Activated CD8-positive, alpha-beta memory T cell treated with anti-CD3 and anti-CD28 coated beads, Interleukin-2, amount 50 U/mL, for 24 hours (primary cell): ENCODE measurements at regions not wholly inside any gene's neighbourhood (a gene's known extent, or its start where the extent isn't known, plus 50 kb on each side); places are given as distances from the start of the nearest gene placed in this dataset.

Experiments
- DNase-seq: peaks from one replicate; pipeline ENCODE4 v3.0.0-alpha.2; 2020; ENCODE audit errors: extremely low read depth

- DNase-seq, result no peak
Measured at GRCh38 chr16:86196687-86197391, 297.9 kb downstream of the IRF8 start.

DNA sequence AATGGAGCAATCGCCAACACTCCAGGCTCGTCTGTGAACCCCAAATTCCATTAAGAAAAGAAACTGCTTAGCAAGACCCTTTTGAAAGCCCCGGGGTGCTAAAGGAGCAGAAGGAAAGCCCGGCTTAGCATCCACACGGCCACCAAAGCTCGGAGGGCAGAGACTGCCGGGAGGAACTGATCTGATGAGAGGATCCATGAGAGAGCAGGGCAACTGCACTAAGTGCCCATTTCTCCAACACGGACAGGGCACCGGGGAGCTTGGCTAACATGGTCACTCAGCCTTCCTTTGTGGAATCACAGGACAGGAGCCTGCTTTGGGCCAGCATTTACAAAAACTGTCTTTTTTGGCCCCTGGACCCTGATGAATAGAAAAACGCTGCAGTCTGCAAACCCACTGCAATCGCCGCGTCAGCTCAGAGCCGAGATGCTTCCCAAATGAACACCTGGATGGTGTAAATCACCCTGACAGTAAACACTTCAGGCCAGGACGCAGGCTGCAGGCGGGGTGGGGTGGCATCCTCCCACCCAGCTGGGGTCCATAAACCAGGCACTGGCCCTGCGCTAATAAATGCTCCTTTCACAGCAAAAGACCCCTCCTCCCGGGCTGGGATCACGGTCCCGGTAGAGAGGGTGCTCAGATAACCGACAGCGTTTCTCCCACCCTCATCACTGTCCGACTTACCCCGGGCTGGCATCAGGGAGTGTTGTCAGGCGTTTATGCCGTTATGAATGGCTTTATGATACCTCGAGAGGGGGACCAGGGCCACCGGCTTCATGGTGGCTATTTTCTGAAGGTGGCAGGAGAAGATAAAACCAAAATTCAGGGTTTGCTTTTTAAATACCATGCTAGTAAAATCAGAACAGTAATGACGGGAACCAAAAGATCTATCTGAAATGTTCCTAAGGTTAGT is 299.5 kb downstream of the IRF8 start:
- DNase-seq, result no peak

GRCh38 chr16:86199182-86199581 is 300.2 kb downstream of the IRF8 start:
- no peak for DNase-seq

DNA sequence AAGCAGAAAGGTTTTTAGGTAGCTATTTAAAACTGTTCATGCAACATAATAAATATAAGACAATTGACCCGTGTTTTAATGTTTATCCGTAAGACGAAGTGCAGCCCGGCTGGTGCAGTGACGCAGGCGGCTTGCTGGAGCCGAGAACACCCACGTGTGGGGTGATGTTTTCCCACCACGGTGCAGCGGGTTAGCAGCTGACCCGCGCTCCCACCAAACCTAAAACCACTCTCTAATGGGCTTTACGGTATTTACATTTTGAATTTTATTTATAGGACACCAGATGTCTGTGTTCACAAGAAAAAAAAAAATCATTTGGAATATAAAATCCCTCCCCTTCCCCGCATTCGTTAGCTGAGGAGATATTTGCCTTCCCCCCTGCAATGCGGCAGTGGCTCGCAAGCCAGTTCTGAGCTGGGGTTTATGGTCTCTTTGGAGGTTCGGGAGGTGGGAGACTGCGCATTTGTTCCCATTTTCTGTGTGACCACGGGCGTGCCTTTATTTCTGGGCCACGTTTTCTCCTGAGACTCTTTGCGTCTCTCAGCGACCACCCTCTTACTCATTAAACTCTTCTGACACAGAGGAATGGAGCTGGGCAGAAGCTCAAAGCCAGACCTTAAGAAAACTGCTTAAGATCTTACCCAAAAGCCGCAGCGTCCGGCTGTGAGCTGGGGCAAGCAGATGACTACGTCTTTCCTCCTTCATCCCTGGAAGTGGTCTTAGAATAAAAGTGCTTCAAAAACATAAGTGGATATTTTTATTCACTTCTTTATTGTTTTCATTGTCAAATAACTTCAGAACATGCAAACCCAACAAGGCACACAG is 301.1 kb downstream of the IRF8 start:
- DNase-seq, result no peak

- no peak for DNase-seq
Measured at GRCh38 chr16:86200722-86201121, 301.8 kb downstream of the IRF8 start.

DNA sequence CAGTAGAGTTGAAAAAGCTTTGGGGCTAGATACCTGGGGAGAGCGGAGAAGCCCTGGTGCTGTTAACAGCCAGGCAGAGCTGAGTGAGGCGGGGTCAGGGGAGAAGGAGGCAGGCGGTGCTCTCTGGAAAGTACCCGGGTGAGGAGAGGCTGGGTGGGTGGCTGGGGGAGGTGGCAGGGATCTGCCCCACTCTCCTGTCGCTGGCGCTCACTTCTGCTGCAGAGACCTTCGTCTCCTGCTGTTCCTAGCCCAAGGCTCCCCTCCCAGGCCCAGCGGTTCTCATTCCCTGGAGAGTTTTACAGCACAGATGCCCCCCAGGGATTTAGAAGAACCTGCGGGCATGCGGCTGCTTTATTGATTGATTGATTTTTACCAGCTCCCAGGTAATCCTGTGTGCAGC is 302.8 kb downstream of the IRF8 start:
- DNase-seq, result no peak

- DNase-seq, result no peak
Measured at GRCh38 chr16:86202267-86202666, 303.3 kb downstream of the IRF8 start.

GRCh38 chr16:86202760-86203426 is 303.9 kb downstream of the IRF8 start:
- no peak for DNase-seq

- no peak for DNase-seq
Measured at GRCh38 chr16:86203557-86204275, 304.8 kb downstream of the IRF8 start.

DNA sequence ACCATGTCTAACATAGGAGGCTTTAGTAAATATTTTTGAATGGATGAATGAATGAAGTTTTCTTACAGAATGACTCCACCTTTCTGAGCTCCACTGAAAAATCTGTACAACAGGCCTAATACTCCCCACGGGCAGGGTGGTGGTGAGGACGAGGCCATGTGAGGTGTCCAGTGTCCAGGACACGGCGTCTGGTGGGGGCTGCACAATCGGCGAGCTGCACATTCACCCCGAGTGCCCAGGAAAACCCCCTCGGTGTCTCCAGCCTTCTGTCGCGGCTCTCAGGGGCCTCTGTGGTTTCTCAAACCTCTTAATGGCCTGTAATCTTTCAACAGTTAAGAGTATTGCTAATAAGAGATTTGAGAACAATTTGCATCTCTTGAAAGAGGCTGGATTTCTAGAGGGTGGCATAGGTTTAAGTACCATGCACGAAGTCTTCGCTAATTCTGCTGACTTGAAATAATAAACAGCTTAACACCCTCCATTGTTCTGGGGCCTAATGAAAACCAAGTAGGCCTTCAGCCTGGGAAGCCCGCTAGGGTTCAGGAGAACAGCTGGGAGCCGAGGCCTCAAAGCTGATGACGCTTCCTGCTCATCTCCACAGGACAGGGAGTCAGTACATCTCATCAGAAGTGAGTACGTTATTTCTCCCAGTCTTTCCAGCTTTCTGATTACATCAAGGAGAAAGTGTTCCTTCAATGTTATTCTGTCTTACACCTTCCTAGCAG is 304.6 kb upstream of the FOXF1 start:
- no peak for DNase-seq

DNA sequence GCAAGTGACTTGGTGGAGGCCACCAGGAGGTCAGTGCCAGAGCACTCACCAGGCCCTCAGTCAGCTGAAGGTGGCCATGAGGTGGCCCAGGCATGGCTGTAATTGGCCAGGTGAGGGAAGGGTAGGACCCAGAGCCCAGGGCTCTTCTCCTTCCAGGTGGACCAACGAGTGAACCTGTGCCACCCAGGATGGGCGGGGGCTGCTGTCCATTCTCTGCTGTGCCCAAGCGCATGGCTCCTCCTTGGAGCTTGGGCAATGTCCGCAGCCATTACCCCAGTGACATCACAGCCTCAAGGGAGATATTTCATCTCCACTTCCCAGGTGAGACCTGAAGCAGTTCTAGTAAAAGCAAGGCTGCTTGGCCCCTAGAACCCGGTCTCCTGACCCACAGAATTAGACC is 303.0 kb upstream of the FOXF1 start:
- DNase-seq, result no peak

DNA sequence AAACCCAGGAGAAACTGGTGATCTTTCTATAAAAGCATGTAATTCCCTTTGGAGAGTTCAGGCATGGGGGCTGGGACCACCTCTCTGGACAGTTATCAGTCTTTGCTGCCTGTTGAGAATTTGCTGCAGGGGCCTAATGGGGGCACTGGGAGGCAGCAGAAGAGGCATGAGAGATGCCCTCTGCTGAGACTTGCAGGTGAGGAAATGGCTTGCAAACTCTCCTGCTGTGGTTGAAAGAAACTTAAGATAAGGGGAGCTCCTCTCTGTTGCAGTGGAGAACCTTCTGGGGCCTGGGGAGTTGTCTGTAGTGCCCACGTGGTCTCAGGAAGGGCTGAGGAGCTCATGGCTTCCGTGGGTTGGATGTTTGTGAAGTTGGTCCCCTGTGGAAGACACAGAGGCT is 301.1 kb upstream of the FOXF1 start:
- DNase-seq, result no peak

DNA sequence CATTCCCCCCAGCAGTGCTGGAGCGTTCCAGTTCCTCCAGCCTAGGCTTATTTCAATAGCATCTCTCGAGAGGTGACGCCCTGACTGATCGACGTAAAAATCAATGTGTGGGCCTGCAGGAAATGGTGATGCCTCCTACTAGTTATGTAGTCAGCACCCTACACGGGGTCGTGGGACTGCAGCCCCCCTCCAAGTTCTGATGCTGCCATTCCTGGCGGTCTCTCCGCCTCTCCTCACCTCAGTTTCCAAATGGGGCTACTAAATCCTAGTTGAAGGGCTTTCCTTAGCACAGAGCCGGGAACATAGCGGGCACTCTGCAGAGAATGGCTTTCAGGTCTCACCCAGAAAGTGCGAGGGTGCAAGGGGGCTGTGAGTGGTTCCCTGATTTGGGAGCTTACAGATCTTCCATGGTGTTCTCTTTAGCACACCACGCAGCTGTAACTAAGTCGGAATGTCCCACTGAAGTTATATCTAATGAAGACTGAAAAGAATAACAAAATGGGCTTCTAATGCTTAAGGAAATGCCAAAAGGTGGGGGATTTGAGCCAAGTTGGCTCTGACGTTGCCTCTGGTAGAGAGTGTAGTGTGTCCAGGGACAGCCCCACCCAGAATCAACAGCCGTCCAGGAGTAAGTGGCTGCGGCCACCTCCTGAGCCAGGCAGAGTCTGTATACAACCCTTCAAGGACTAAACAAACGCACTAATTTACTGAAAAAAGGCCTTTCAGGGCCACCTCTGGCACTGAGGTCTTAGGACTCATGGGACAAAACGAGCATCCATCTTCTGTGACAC is 299.7 kb upstream of the FOXF1 start:
- DNase-seq, result no peak

DNA sequence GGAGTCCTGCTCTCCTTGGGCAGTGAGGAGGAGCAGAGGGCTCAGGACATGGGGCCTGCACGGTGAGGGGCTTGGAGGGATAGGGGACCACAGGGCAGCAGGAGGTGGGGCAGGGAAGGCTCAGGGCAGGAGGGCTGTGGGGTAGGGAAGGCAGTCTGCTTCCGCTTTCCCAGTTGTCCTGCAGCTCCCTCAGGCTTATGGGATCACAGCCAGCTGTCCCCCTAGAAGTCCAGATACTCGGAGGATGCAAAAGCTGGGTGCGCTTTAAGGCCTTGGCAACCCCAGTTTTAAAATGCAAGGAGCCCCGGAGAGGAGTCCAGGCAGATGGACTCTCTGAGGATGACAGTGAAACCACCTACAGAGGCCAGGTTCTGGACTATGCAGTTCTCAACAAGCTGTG is 299.1 kb upstream of the FOXF1 start:
- DNase-seq, result no peak

DNA sequence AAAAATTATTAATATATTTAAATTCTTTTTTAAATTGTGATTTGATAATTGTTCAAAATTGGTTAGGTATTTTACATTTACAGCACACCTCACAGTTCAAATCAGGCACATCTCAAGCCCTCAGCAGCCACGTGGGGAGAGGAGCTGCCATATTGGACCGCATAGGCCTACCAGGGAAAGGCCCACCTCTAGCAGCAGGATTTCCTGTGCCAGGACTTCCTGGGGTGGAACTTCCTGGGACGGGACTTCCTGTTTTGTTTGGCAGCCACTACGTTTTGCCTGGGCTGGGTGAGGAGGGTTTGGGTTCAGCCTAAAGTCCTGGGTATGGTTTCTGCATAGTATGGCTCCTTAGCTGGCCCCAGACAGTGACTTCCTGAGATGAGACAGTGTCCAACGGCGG is 298.5 kb upstream of the FOXF1 start:
- no peak for DNase-seq

DNA sequence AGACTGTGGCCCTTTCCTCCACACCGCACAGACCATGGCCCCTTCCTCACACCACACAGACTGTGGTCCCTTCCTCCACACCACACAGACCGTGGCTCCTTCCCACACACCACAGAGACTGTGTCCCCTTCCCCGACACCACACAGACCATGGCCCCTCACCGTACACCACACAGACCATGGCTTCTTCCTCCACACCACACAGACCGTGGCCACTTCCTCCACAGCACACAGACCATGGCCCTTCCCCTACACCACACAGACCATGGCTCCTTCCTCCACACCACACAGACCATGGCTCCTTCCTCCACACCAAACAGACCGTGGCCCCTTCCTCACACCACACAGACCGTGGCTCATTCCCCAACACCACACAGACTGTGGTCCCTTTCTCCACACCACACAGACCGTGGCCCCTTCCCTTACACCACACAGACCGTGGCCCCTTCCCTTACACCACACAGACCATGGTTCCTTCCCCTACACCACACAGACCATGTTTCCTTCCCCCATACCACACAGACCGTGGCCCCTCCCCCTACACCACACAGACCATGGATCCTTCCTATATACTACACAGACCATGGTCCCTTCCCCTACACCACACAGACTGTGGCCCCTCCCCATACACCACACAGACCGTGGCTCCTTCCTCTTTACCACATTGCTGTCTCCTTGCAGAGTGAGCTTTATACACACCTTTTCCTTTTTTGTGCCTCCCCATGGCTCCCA is 297.5 kb upstream of the FOXF1 start:
- DNase-seq, result no peak

DNA sequence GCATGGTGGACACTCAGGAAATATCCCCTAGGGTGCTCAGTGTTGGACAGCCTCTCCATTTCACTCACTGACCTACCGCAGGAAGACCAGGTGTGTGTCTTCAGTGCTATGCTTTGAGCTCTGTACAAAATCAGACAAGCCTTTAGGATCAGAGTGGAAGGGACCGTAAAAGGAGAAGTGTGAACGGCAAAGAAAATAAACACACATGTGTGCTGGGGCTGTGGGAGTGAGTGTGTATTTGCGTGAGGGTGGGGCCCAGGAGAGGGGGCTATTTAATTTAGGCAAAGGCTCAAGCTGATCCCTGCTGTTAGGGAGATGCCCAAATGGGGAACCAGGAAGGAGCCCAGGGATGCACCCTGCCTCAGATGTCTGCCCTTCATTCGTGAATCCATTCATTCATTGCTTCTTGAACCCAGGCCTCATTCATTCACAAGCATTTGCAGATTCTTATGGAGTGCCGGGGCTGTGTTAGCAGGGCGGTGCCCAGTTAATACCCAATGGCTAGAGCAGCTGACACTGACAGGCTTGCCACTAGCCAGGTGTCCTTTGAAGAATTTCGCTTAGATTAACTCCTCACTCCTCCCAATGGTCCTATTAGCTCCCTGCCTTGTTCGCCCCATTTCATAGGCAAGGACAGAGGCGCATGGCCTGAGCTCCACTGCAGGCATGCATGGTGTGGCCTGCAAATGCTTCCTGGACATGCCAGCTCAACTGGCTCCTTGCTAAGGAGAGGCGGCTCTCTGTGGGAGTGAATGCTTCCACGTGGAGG is 296.7 kb upstream of the FOXF1 start:
- DNase-seq, result no peak
